Uterus (tissue), 2 donors: ENCODE measurements at regions not wholly inside any gene's neighbourhood (a gene's known extent, or its start where the extent isn't known, plus 50 kb on each side); places are given as distances from the start of the nearest gene placed in this dataset.

Source experiments
- CTCF ChIP-seq, 4 experiments: fragments of 200-600 bp in 2 of 4; fragments of 450-650 bp in 2 of 4; sonication (generic) in 2 of 4; IDR thresholded peaks; one replicate each; pipeline ENCODE4 v1.5.1; 2016 to 2019; ENCODE audit warnings: antibody characterized with exemption in 4 of 4, mild to moderate bottlenecking in 2 of 4, moderate library complexity in 1 of 4
- POLR2A ChIP-seq, 2 donors: fragments of 450-650 bp; IDR thresholded peaks; one replicate each; pipeline ENCODE4 v1.6.1; 2016; ENCODE audit warnings: antibody characterized with exemption in 2 of 2, mild to moderate bottlenecking in 1 of 2, moderate library complexity in 1 of 2

GRCh38 chr6:81086991-81087390, 665.5 kb downstream of the TENT5A start:
- TF ChIP-seq CTCF (IDR thresholded peaks at IDR 0.05) (no peak), POLR2A (IDR thresholded peaks at IDR 0.05) (no peak)
